Subcutaneous abdominal adipose tissue (tissue), 5 donors: ENCODE measurements at regions not wholly inside any gene's neighbourhood (a gene's known extent, or its start where the extent isn't known, plus 50 kb on each side); places are given as distances from the start of the nearest gene placed in this dataset.
"Not testable (repeated sequence)": the region's sequence is repeated elsewhere in the genome, so short reads cannot be mapped to it uniquely, and the experiment has no call there.

ENCODE experiments used
- H3K27ac ChIP-seq: one replicate; pipeline ENCODE4 v1.7.0; 2013; ENCODE audit warnings: low read depth, mild to moderate bottlenecking, inconsistent platforms, low read length, moderate library complexity
- H3K27me3 ChIP-seq, 5 donors: one replicate each; pipeline ENCODE4 v1.7.0; 2013; ENCODE audit warnings: low read length in 5 of 5, inconsistent platforms in 1 of 5; ENCODE audit not compliant: control insufficient read depth in 5 of 5, insufficient read depth in 4 of 5
- H3K36me3 ChIP-seq, 5 donors: one replicate each; pipeline ENCODE4 v1.7.0; 2013; ENCODE audit warnings: low read length in 5 of 5; ENCODE audit not compliant: control insufficient read depth in 5 of 5, insufficient read depth in 5 of 5
- H3K4me1 ChIP-seq, 5 donors: one replicate each; pipeline ENCODE4 v1.7.0; 2013; ENCODE audit warnings: low read length in 5 of 5, mild to moderate bottlenecking in 3 of 5, moderate library complexity in 1 of 5; ENCODE audit not compliant: control insufficient read depth in 5 of 5, insufficient read depth in 5 of 5
- H3K4me3 ChIP-seq, 5 donors: one replicate each; pipeline ENCODE4 v1.7.0; 2013; ENCODE audit warnings: low read length in 5 of 5, low read depth in 1 of 5
- H3K9ac ChIP-seq, 5 donors: one replicate each; pipeline ENCODE4 v1.7.0; 2013; ENCODE audit warnings: low read length in 5 of 5, mild to moderate bottlenecking in 4 of 5, moderate library complexity in 3 of 5
- H3K9me3 ChIP-seq, 5 donors: one replicate each; pipeline ENCODE4 v1.7.0; 2013; ENCODE audit warnings: low read length in 5 of 5; ENCODE audit not compliant: control insufficient read depth in 5 of 5
- donor health status: healthy.
- donor health status: healthy.
- donor health status: healthy.
- donor health status: healthy.
- donor health status: healthy.

DNA sequence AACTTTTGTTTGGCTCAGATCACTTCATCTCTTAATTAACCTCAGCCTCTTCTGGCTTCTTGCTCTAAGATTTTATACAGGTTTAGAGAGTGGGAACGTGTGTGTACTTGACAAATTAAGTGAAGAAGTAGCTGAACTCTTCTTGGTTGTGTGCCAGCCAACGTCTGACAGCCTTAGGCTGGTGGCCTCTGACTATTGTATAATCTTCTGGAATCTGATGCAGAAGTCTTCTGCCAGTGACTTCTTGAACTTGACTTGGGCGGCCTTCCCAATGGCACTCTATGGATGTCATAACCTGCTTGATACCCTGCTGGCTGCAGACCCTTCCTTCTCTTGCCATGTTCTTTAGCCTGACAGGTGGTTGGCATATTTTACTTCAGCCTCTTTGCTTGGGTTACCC, 660.5 kb downstream of the DOK5 start:
- H3K4me1 ChIP-seq, result peaks cover 0 to 19% (median 8%) of the 10 kb centered on the region in 5 donors
- H3K27ac ChIP-seq, result no peak overlapping the region
- no peaks in the 10 kb centered on the region for H3K36me3 ChIP-seq
- H3K9me3 ChIP-seq, result no peaks in the 10 kb centered on the region
- H3K9ac ChIP-seq, result no peak overlapping the region
- H3K4me3 ChIP-seq, result no peak overlapping the region
- H3K27me3 ChIP-seq, result no peaks in the 10 kb centered on the region

DNA sequence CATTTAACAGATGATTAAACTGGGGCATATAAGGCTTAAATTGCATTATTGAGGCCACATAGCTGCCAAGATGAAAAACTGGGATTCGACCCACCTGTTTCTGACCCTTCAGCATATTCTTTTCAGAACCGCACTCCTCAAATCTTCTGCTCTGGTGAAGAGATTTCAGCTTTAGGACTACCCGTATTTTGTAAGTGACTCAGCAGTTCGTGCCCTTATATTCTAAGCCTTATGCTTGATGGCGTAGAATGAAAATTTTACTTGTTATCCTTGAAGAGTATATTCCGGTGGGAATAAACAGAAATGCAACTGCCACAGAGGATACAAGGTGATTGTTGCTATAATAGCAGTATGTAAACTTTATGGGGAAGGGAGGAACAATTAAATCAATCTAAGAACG, 657.1 kb downstream of the DOK5 start:
- no peak overlapping the region for H3K9ac ChIP-seq
- H3K36me3 ChIP-seq, result no peaks in the 10 kb centered on the region
- H3K27ac ChIP-seq, result no peak overlapping the region
- H3K9me3 ChIP-seq, result no peaks in the 10 kb centered on the region
- peaks cover 0 to 13% (median 8%) of the 10 kb centered on the region in 5 donors for H3K4me1 ChIP-seq
- H3K4me3 ChIP-seq, result no peak overlapping the region
- no peaks in the 10 kb centered on the region for H3K27me3 ChIP-seq

DNA sequence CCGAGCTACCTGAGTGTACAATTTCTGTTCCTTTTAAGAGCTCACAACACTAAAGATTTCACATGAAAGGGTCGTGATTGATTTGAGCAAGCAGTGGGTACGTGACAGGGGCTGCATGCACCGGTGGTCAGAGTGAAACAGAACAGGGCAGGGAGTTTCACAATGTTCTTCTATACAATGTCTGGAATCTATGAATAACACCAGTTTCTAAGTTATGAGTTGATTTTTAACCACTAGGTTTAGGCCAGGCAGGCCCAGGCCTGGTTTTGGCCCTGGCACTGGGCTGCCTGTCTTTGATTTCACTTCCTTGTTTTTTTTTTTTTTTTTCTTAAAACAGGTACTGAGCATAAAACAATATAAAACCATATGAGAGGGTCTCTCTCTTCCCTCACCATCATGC, 642.2 kb downstream of the DOK5 start:
- H3K36me3 ChIP-seq, H3K9ac ChIP-seq, H3K27ac ChIP-seq, H3K4me3 ChIP-seq, H3K27me3 ChIP-seq, H3K9me3 ChIP-seq: not testable (repeated sequence)
- peaks cover 0 to 20% (median 4%) of the 10 kb centered on the region in 5 donors for H3K4me1 ChIP-seq

DNA sequence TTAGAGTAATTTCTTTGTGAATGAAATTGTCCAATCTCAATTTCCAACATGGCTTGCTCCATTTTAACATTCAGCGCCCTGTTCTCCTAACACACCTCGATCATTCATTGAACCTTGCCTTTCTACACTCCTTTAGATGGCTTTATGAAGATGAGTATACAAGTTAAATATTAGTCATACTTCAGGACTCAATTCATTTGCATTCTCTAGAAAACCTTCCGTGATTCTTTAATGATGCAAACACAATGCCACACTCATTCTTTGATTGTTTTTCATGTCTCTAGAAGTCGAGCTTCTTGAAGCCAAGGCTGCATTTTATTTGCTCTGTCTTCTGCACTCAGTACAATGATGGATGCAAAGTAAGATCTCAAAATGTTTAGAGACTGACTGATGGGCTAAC, 641.2 kb downstream of the DOK5 start:
- Histone ChIP-seq H3K4me1 (peaks cover 0 to 20% (median 4%) of the 10 kb centered on the region in 5 donors), H3K4me3 (no peak overlapping the region), H3K9ac (no peak overlapping the region), H3K36me3 (no peaks in the 10 kb centered on the region), H3K9me3 (no peaks in the 10 kb centered on the region), H3K27ac (no peak overlapping the region), H3K27me3 (no peaks in the 10 kb centered on the region)

DNA sequence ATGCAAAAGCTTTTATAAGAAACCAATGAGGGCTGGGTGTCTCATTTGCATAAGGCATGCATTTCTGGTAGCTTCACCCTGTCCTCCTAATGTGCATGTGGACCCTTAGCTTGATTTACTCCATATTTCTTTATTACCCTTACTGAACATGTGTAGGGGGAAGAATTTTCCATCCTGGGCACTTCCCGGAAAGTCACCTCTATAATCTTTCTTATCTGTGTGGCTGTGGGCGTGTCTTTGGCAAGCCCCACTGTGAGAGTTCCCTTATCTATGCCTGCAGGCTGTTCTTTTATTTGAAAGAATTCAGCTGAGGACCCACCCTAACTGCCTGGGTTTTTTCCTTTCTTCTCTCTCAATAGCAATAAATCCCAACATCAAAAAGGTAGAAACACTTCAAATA, 627.8 kb downstream of the DOK5 start:
- H3K4me1 ChIP-seq, result peaks cover 0 to 5% (median 0%) of the 10 kb centered on the region in 5 donors
- H3K27ac ChIP-seq, result no peak overlapping the region
- no peak overlapping the region for H3K4me3 ChIP-seq
- no peaks in the 10 kb centered on the region for H3K36me3 ChIP-seq
- no peaks in the 10 kb centered on the region for H3K9me3 ChIP-seq
- H3K27me3 ChIP-seq, result no peaks in the 10 kb centered on the region
- no peak overlapping the region for H3K9ac ChIP-seq

DNA sequence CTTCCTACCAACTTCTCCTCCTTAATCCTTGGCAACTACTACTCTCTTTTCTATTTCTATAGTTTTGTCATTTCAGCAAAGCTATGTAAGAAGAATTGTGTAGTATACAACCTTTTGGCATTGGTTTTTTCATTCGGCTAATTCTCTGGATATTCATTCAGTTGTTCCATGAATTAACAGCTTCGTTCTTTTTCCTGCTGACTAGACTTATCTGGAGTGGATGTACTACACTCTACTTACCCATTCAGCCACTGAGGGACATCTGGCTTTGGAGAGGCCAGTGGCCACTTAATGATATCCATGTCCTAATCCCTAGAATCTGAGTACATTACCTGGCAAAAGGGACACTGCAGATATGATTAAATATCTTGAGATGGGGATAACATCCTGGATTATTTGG, 623.9 kb downstream of the DOK5 start:
- Histone ChIP-seq H3K27me3 (no peaks in the 10 kb centered on the region), H3K36me3 (no peaks in the 10 kb centered on the region), H3K4me1 (no peaks in the 10 kb centered on the region), H3K9me3 (no peaks in the 10 kb centered on the region), H3K9ac (no peak overlapping the region), H3K4me3 (no peak overlapping the region), H3K27ac (no peak overlapping the region)

DNA sequence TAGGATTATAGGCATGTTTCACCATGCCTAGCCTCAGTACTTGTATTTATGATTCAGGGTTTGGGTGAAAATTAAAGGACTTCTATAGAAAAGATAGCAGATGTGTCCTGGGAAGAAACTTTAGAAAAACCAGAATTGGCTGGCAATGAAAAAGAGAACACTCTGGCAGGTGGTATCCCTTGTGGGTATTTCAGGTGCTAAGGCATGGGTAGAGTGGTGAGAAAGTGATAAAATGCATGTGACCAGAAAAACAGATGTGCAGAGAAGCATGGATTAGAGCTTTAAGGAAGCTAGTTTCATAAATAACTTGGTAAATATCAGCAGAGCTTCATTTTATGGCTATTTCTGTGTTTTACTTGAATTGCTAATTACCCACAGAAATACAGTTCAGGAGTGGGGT, 622.2 kb downstream of the DOK5 start:
- H3K27me3 ChIP-seq, result no peaks in the 10 kb centered on the region

DNA sequence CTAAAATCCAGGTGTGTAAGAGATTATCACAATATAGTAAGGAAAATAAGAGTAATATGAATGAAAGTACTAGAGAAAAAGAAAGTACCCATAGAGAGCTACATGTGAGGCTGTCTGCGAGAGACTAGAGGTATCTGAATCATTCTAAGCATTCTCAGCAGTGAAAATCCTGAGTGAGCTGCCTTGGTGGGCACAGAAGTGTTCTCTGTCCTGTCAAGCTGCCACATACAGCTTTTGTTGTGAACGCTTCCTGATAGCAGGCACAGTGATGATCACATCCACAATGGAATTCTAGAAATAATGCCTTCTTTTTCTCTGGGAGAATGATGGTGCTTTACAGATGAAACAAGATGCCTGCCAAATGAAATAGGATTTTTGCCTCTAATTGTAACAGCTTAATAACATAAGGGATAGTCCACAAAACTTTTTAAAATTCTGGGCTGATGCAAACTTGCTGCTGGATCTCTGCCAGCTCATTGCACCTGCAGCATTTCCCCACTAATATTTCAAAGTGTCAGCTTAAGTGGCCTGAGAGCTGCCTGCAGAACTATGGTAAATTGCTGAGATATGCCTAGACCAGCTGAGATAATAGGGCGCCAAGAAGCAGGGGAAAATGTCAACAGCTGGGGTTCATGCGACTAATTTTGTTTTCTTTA, 620.5 kb downstream of the DOK5 start:
- H3K9ac ChIP-seq, result no peak overlapping the region
- no peaks in the 10 kb centered on the region for H3K4me1 ChIP-seq
- peaks cover 0 to 4% (median 0%) of the 10 kb centered on the region in 5 donors for H3K9me3 ChIP-seq
- H3K36me3 ChIP-seq, result no peaks in the 10 kb centered on the region
- no peak overlapping the region for H3K27ac ChIP-seq
- no peaks in the 10 kb centered on the region for H3K27me3 ChIP-seq
- H3K4me3 ChIP-seq, result no peak overlapping the region

More for the DNA sequence above, 622.2 kb downstream of the DOK5 start:
- Histone ChIP-seq H3K27ac (no peak overlapping the region), H3K4me1 (no peaks in the 10 kb centered on the region), H3K9ac (no peak overlapping the region), H3K36me3 (no peaks in the 10 kb centered on the region), H3K4me3 (no peak overlapping the region), H3K9me3 (peaks cover 0 to 4% (median 0%) of the 10 kb centered on the region in 5 donors)

DNA sequence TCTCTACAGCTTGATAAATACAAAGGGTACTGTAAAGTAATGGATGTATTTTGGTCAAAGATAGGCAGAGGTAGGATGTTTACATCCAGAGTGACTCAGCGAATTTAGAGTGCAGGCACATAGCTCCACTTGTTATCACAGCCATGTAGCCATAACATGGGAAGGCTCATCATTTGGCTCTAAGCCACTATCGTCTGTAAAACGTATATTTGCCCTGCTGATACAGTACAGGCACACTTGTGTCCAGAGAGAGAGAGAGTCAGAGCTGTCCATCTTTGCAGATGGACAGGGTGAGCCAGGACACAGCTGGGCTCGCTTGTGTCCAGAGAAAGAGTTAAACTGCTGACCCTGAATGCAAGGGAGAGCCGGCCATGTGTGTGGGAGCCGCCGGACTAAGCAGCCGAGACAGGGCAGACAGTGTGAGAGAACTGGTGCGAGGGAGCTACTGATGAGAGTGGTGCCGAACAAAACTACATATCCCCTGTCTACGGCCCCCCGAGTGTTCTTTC, 619.0 kb downstream of the DOK5 start:
- H3K4me1 ChIP-seq, result no peaks in the 10 kb centered on the region
- H3K9ac ChIP-seq, result no peak overlapping the region
- peaks cover 0 to 4% (median 0%) of the 10 kb centered on the region in 5 donors for H3K9me3 ChIP-seq
- H3K27me3 ChIP-seq, result no peaks in the 10 kb centered on the region
- no peaks in the 10 kb centered on the region for H3K36me3 ChIP-seq
- H3K27ac ChIP-seq, result no peak overlapping the region
- no peak overlapping the region for H3K4me3 ChIP-seq

DNA sequence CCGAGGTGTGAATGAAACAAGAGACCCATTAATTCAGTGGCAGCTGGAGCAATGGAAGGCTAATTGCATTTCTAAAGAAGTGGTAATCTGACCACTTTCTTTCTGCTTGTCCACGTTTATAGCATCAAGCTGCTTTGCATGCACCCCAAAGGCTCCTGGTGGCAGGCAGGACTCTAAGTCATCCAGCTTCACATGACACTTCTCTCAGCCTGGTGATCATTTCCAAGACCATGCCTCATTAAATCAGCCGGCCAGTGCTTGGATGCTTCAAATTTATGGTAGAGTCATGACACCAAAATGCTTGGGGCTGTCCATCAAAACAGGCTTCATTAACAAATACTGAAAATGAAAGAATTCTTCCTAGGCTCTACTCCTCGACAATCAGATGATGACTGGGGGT, 614.9 kb downstream of the DOK5 start:
- Histone ChIP-seq H3K27ac (no peak overlapping the region), H3K27me3 (no peaks in the 10 kb centered on the region), H3K9ac (no peak overlapping the region)

More for the DNA sequence above, 614.9 kb downstream of the DOK5 start:
- Histone ChIP-seq H3K36me3 (no peaks in the 10 kb centered on the region), H3K9me3 (peaks cover 0 to 4% (median 0%) of the 10 kb centered on the region in 5 donors), H3K4me3 (no peak overlapping the region), H3K4me1 (no peaks in the 10 kb centered on the region)
